SK-N-MC (cell line): ENCODE measurements at regions not wholly inside any gene's neighbourhood (a gene's known extent, or its start where the extent isn't known, plus 50 kb on each side); places are given as distances from the start of the nearest gene placed in this dataset.

ENCODE experiments used
- EZH2 ChIP-seq: fragments of 200-600 bp; sonication (generic); IDR thresholded peaks from one replicate; pipeline ENCODE4 v1.6.1; 2017; ENCODE audit warnings: antibody characterized with exemption
- FOXP2 ChIP-seq: optimal IDR thresholded peaks from 2 replicates; pipeline ENCODE3; 2011; ENCODE audit warnings: mild to moderate bottlenecking, moderate library complexity; ENCODE audit not compliant: insufficient read depth; ENCODE audit errors: extremely low read length, control extremely low read depth
- POLR2AphosphoS5 ChIP-seq: IDR thresholded peaks from 2 replicates; pipeline ENCODE4 v1.6.1; 2012; ENCODE audit warnings: mild to moderate bottlenecking, low read depth, low read length, borderline replicate concordance

DNA sequence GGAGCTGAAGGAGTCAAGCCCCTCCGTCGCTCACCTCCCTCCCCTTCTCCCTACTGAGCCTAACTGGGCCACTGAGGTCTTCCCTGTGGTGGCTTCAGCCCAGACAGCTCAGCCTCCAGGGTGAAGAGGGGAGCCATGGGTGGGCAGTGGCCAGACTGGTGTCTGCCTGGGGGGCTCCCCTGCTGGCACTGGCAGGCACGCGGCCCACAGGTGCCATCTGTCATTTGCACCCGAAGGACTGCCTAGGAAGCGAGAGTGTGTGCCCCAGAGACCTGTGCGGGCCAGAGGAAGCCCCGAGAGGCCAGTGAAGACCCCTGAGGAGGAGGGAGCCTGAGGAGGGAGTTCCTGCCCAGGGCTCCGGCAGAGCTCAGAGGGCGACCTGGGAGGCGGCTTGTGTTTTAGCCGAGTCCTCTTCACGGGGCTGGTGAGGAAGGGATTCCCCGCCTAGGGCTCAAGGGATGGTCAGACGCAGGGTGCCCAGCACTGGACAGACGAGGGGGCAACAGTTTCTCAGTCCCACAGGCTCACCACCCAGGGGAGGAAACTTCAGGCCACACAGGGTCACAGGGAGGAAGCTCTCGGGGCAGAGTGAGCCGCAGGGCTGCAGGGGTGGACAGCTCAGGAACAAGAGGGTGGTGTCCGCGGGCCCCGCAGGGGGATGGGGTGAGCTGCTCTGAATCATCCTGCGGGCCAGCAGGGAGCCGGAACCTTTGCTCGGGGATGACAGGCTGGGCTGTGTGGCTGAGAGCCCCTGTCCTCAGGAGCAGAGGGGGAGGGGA lies 76.2 kb upstream of the PPP2R2D start:
- TF ChIP-seq EZH2 (no peak), POLR2AphosphoS5 (no peak), FOXP2 (no peak)
